ENCODE measurements at regions not wholly inside any gene's neighbourhood (a gene's known extent, or its start where the extent isn't known, plus 50 kb on each side); places are given as distances from the start of the nearest gene placed in this dataset.

GRCh38 chr15:96565266-96565665 is 234.8 kb downstream of the NR2F2 start:
- WGBS, 2 donors: 76 to 90% methylated on average over 2 of the region's 2 CpGs
- TF ChIP-seq POLR2A (IDR thresholded peaks at IDR 0.05) (no peak), CTCF (IDR thresholded peaks at IDR 0.05) (no peak)
- no peak for DNase-seq (ENCODE audit: low spot score in 2 of 2)
- H3K4me3 ChIP-seq (ENCODE audit: low read depth, poor library complexity, severe bottlenecking): no peak overlapping the region
- intact Hi-C loops (cut with DNase I; ENCODE audit: low total_unique reads): no loop called here

GRCh38 chr15:96574782-96575181 is 244.3 kb downstream of the NR2F2 start:
- DNase-seq (ENCODE audit: low spot score in 2 of 2): no peak
- TF ChIP-seq POLR2A (IDR thresholded peaks at IDR 0.05) (no peak), CTCF (IDR thresholded peaks at IDR 0.05) (no peak)
- H3K4me3 ChIP-seq (ENCODE audit: low read depth, poor library complexity, severe bottlenecking): no peak overlapping the region
- intact Hi-C loops (cut with DNase I; ENCODE audit: low total_unique reads): no loop called here
- 81 to 85% methylated on average over 10 of the region's 10 CpGs for WGBS, 2 donors

GRCh38 chr15:96576596-96576995 is 246.1 kb downstream of the NR2F2 start:
- intact Hi-C loops (cut with DNase I; ENCODE audit: low total_unique reads): no loop called here
- no peak for TF ChIP-seq CTCF (IDR thresholded peaks at IDR 0.05)
- no peak for TF ChIP-seq POLR2A (IDR thresholded peaks at IDR 0.05)
- H3K4me3 ChIP-seq (ENCODE audit: low read depth, poor library complexity, severe bottlenecking): no peak overlapping the region
- DNase-seq (ENCODE audit: low spot score in 2 of 2): no peak
- 85 to 88% methylated on average over 6 of the region's 6 CpGs for WGBS, 2 donors

GRCh38 chr15:96578393-96578792 is 247.9 kb downstream of the NR2F2 start:
- intact Hi-C loops (cut with DNase I; ENCODE audit: low total_unique reads): no loop called here
- TF ChIP-seq POLR2A (IDR thresholded peaks at IDR 0.05): no peak
- WGBS, 2 donors: 65 to 77% methylated on average over 5 of the region's 5 CpGs
- DNase-seq (ENCODE audit: low spot score in 2 of 2): no peak
- no peak overlapping the region for H3K4me3 ChIP-seq (ENCODE audit: low read depth, poor library complexity, severe bottlenecking)

- no peak for DNase-seq (ENCODE audit: low spot score in 2 of 2)
- 92 to 93% methylated on average over 11 of the region's 11 CpGs for WGBS, 2 donors
- intact Hi-C loops (cut with DNase I; ENCODE audit: low total_unique reads): no loop called here
- TF ChIP-seq CTCF (IDR thresholded peaks at IDR 0.05): no peak
- TF ChIP-seq POLR2A (IDR thresholded peaks at IDR 0.05): no peak
- no peak overlapping the region for H3K4me3 ChIP-seq (ENCODE audit: low read depth, poor library complexity, severe bottlenecking)
Measured at GRCh38 chr15:96581371-96581770, 250.9 kb downstream of the NR2F2 start.

- TF ChIP-seq CTCF (IDR thresholded peaks at IDR 0.05): no peak
- TF ChIP-seq POLR2A (IDR thresholded peaks at IDR 0.05): no peak
- intact Hi-C loops (cut with DNase I; ENCODE audit: low total_unique reads): no loop called here
- WGBS, 2 donors: 83 to 85% methylated on average over 11 of the region's 11 CpGs
- DNase-seq (ENCODE audit: low spot score in 2 of 2): no peak
- H3K4me3 ChIP-seq (ENCODE audit: low read depth, poor library complexity, severe bottlenecking): no peak overlapping the region
Measured at GRCh38 chr15:96582473-96582872, 252.0 kb downstream of the NR2F2 start.
